IMR-90 (cell line): ENCODE measurements at regions not wholly inside any gene's neighbourhood (a gene's known extent, or its start where the extent isn't known, plus 50 kb on each side); places are given as distances from the start of the nearest gene placed in this dataset.

Experiments used
- ATAC-seq: fragments of 200-7000 bp; cut with Tn5 transposase; 2 replicates; pipeline ENCODE4 v1.9.1; 2020; ENCODE audit warnings: low read depth, mild to moderate bottlenecking, moderate library complexity
- BruUV-seq: library from RNA; stranded (reverse); fragments of 400-500 nt; replicated peaks from 2 replicates; lab custom pipeline; 2021; lab: Mats Ljungman, UMichigan
- CTCF ChIA-PET: fragments of 300-600 bp; formaldehyde crosslinking; extraction: SDS; loops from one replicate; lab custom pipeline; 2021; ENCODE audit warnings: antibody characterized with exemption; lab: Yijun Ruan, JAX
- POLR2A ChIA-PET: fragments of 300-600 bp; sonication (Branson Sonifier 250); formaldehyde crosslinking; loops from one replicate; lab custom pipeline; 2022; ENCODE audit warnings: antibody characterized with exemption; ENCODE audit not compliant: unreplicated experiment; lab: Charles Lee
- DNase-seq: peaks from one replicate; pipeline ENCODE4 v3.0.0; 2013
- H2AFZ ChIP-seq: replicated peaks from 2 replicates; pipeline ENCODE3; 2013; ENCODE audit warnings: low read length, mild to moderate bottlenecking; ENCODE audit not compliant: poor library complexity
- H2AK5ac ChIP-seq: 2 replicates; pipeline ENCODE4 v1.6.1; 2013; ENCODE audit warnings: low read depth, low read length, inconsistent platforms
- H2AK9ac ChIP-seq: replicated peaks from 2 replicates; pipeline ENCODE3; 2013; ENCODE audit warnings: mild to moderate bottlenecking, low read depth, low read length, moderate library complexity; ENCODE audit not compliant: poor library complexity
- H2BK120ac ChIP-seq: 2 replicates; pipeline ENCODE4 v1.6.1; 2013; ENCODE audit warnings: low read depth, low read length, inconsistent platforms
- H2BK15ac ChIP-seq: 3 replicates; pipeline ENCODE4 v1.6.1; 2013; ENCODE audit warnings: low read depth, low read length, inconsistent platforms
- H2BK20ac ChIP-seq: 2 replicates; pipeline ENCODE4 v1.6.1; 2013; ENCODE audit warnings: low read depth, mild to moderate bottlenecking, inconsistent platforms, low read length, moderate library complexity
- H2BK5ac ChIP-seq: 2 replicates; pipeline ENCODE4 v1.6.1; 2013; ENCODE audit warnings: mild to moderate bottlenecking, low read depth, low read length, inconsistent platforms; ENCODE audit not compliant: poor library complexity, severe bottlenecking
- H3K14ac ChIP-seq: replicated peaks from 2 replicates; pipeline ENCODE4 v1.6.1; 2013; ENCODE audit warnings: low read depth, low read length, inconsistent platforms
- H3K18ac ChIP-seq: 2 replicates; pipeline ENCODE4 v1.6.1; 2013; ENCODE audit warnings: low read depth, low read length, control low read depth
- H3K23ac ChIP-seq: 2 replicates; pipeline ENCODE4 v1.6.1; 2013; ENCODE audit warnings: low read depth, low read length, inconsistent platforms
- H3K27ac ChIP-seq: 2 replicates; pipeline ENCODE4 v1.5.1; 2013; ENCODE audit warnings: mild to moderate bottlenecking, control low read depth, low read length; ENCODE audit not compliant: insufficient read depth
- H3K27me3 ChIP-seq: 2 replicates; pipeline ENCODE4 v1.6.1; 2013; ENCODE audit warnings: low read length; ENCODE audit not compliant: control insufficient read depth, insufficient read depth
- H3K36me3 ChIP-seq: 2 replicates; pipeline ENCODE4 v1.6.1; 2013; ENCODE audit warnings: low read length, mixed read lengths; ENCODE audit not compliant: control insufficient read depth, insufficient read depth
- H3K4ac ChIP-seq: 2 replicates; pipeline ENCODE4 v1.6.1; 2013; ENCODE audit warnings: low read depth, low read length, inconsistent platforms
- H3K4me1 ChIP-seq: 2 replicates; pipeline ENCODE4 v1.6.1; 2013; ENCODE audit warnings: low read length, mixed read lengths; ENCODE audit not compliant: control insufficient read depth, insufficient read depth
- H3K4me2 ChIP-seq: 2 replicates; pipeline ENCODE4 v1.6.1; 2013; ENCODE audit warnings: low read depth, mild to moderate bottlenecking, control low read depth, low read length, moderate library complexity
- H3K4me3 ChIP-seq: 2 replicates; pipeline ENCODE4 v1.5.1; 2013; ENCODE audit warnings: low read depth, mild to moderate bottlenecking, control low read depth, low read length, moderate library complexity; ENCODE audit not compliant: insufficient read depth
- H3K56ac ChIP-seq: 2 replicates; pipeline ENCODE4 v1.6.1; 2013; ENCODE audit warnings: low read length, inconsistent platforms; ENCODE audit not compliant: insufficient read depth; ENCODE audit errors: extremely low read depth
- H3K79me1 ChIP-seq, 2 experiments: 2 replicates each; pipeline ENCODE4 v1.6.1; 2013; ENCODE audit warnings: low read length in 2 of 2, inconsistent platforms in 1 of 2, low read depth in 1 of 2
- H3K9ac ChIP-seq: 2 replicates; pipeline ENCODE4 v1.6.1; 2013; ENCODE audit warnings: low read depth, low read length, control low read depth
- H3K9me1 ChIP-seq: 2 replicates; pipeline ENCODE4 v1.6.1; 2013; ENCODE audit warnings: low read length, inconsistent platforms; ENCODE audit not compliant: insufficient read depth
- H3K9me3 ChIP-seq: 2 replicates; pipeline ENCODE4 v1.6.1; 2013; ENCODE audit warnings: low read length; ENCODE audit not compliant: control insufficient read depth, insufficient read depth
- H4K20me1 ChIP-seq: 2 replicates; pipeline ENCODE4 v1.6.1; 2013; ENCODE audit warnings: low read length, inconsistent platforms; ENCODE audit not compliant: insufficient read depth
- H4K5ac ChIP-seq: 2 replicates; pipeline ENCODE4 v1.6.1; 2013; ENCODE audit warnings: mild to moderate bottlenecking, low read depth, low read length, control low read depth
- H4K8ac ChIP-seq, 2 experiments: 2 replicates each; pipeline ENCODE4 v1.6.1; 2013; ENCODE audit warnings: low read depth in 2 of 2, low read length in 2 of 2, control low read depth in 1 of 2, inconsistent platforms in 1 of 2
- H4K91ac ChIP-seq: 2 replicates; pipeline ENCODE4 v1.6.1; 2013; ENCODE audit warnings: low read depth, low read length, inconsistent platforms; ENCODE audit not compliant: insufficient read depth
- BHLHE40 ChIP-seq: fragments of 150-350 bp; IDR thresholded peaks from 2 replicates; pipeline ENCODE4 v1.6.1; 2016; ENCODE audit warnings: mild to moderate bottlenecking, low read depth, low read length
- CEBPB ChIP-seq: IDR thresholded peaks from 2 replicates; pipeline ENCODE4 v1.6.1; 2012; ENCODE audit warnings: low read depth, low read length, improper control_type of control experiment
- FOS ChIP-seq: fragments of 150-350 bp; IDR thresholded peaks from 2 replicates; pipeline ENCODE4 v1.6.1; 2016; ENCODE audit warnings: low read depth, low read length
- MAFK ChIP-seq: IDR thresholded peaks from 2 replicates; pipeline ENCODE4 v1.6.1; 2012; ENCODE audit warnings: low read depth, low read length, improper control_type of control experiment
- MAZ ChIP-seq: IDR thresholded peaks from 2 replicates; pipeline ENCODE4 v1.6.1; 2012; ENCODE audit warnings: low read depth, mild to moderate bottlenecking, low read length, improper control_type of control experiment, moderate library complexity, borderline replicate concordance
- MXI1 ChIP-seq: IDR thresholded peaks from 2 replicates; pipeline ENCODE4 v1.6.1; 2012; ENCODE audit warnings: low read depth, mild to moderate bottlenecking, low read length, moderate library complexity, borderline replicate concordance
- NFE2L2 ChIP-seq: fragments of 150-350 bp; IDR thresholded peaks from 2 replicates; pipeline ENCODE4 v1.6.1; 2016; ENCODE audit warnings: low read depth, mild to moderate bottlenecking, low read length
- POLR2A ChIP-seq: IDR thresholded peaks from 2 replicates; pipeline ENCODE4 v1.6.1; 2012; ENCODE audit warnings: mild to moderate bottlenecking, low read depth, low read length
- RCOR1 ChIP-seq: IDR thresholded peaks from 2 replicates; pipeline ENCODE4 v1.6.1; 2012; ENCODE audit warnings: mild to moderate bottlenecking, low read length, improper control_type of control experiment; ENCODE audit not compliant: insufficient replicate concordance
- RFX5 ChIP-seq: IDR thresholded peaks from 2 replicates; pipeline ENCODE4 v1.8.0; 2012; ENCODE audit warnings: low read depth, mild to moderate bottlenecking, low read length, moderate library complexity
- SMC3 ChIP-seq: fragments of 150-350 bp; IDR thresholded peaks from 2 replicates; pipeline ENCODE4 v1.6.1; 2016; ENCODE audit warnings: low read depth, mild to moderate bottlenecking, antibody characterized with exemption, low read length, moderate library complexity
- WGBS, 2 experiments: methylation state at CpG; one replicate each; pipeline versions ENCODE4 v1.1.5 to v1.1.7; 2013; ENCODE audit warnings: missing lambda C conversion rate in 2 of 2; ENCODE audit not compliant: insufficient read length in 1 of 2; ENCODE audit errors: extremely low coverage in 2 of 2; 5-methylcytosine and 5-hydroxymethylcytosine counted together
- dilution Hi-C: fragments of 300-500 bp; cut with HindIII; formaldehyde crosslinking; loops from one replicate; pipeline ENCODE4 v1.14.3; 2018; ENCODE audit warnings: low sequenced_read_pairs; ENCODE audit not compliant: unreplicated experiment
- in situ Hi-C: fragments of 300-500 bp; cut with MboI; formaldehyde crosslinking; loops from 3 replicates; pipeline ENCODE4 v1.14.3; 2019; ENCODE audit warnings: low sequenced_read_pairs, inconsistent platforms, mixed read lengths
- intact Hi-C: fragments of 100-400 bp; cut with micrococcal nuclease; formaldehyde crosslinking; loops from 2 replicates; pipeline ENCODE4 v1.10.0; 2022
- TF ChIP-seq, protein P1 (sequence below): conservative IDR thresholded peaks from 2 replicates; pipeline ENCODE4 v1.5.1; 2012; ENCODE audit warnings: mild to moderate bottlenecking, low read depth, low read length, improper control_type of control experiment

DNA sequence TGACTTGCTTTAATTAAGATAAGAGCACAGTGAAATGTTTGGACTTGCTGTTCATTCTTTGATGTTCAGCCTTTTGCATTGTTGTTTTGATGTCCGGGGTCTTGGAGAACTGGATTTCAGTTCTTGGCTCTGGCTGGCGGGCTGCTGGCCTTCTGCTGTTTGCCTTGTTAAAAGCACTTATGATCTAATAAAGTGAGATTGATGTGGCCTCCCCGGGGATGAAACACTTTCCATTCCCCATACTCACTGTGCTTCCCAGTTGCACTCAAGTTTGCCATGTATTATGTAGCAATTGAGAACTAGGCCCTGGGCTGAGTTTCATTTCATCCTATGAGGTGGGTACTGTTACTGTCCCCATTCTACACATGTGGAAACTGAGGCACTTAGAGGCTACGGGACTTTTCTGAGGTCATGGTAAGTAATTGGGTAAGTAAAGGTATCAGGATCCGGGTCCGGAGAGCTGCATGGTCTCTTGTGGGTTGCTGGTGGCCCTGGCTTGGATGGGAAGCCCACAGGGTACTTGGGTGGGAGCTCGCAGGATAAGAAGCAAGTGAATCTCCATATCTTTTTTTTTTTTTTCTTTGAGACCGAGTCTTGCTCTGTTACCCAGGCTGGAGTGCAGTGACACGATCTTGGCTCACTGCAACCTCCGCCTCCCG, 127.7 kb upstream of the ZBTB40 start:
- 83% methylated on average over 1 of the region's 11 CpGs; no CpG with 5 or more reads in 1 of the 2 experiments for WGBS, 2 experiments
- TF ChIP-seq CEBPB (no peak), FOS (no peak), POLR2A (no peak), MXI1 (no peak), BHLHE40 (no peak), RCOR1 (no peak), NFE2L2 (no peak), SMC3 (no peak), MAFK (no peak), MAZ (no peak), RFX5 (no peak)
- TF ChIP-seq, protein P1, sequence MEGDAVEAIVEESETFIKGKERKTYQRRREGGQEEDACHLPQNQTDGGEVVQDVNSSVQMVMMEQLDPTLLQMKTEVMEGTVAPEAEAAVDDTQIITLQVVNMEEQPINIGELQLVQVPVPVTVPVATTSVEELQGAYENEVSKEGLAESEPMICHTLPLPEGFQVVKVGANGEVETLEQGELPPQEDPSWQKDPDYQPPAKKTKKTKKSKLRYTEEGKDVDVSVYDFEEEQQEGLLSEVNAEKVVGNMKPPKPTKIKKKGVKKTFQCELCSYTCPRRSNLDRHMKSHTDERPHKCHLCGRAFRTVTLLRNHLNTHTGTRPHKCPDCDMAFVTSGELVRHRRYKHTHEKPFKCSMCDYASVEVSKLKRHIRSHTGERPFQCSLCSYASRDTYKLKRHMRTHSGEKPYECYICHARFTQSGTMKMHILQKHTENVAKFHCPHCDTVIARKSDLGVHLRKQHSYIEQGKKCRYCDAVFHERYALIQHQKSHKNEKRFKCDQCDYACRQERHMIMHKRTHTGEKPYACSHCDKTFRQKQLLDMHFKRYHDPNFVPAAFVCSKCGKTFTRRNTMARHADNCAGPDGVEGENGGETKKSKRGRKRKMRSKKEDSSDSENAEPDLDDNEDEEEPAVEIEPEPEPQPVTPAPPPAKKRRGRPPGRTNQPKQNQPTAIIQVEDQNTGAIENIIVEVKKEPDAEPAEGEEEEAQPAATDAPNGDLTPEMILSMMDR: no peak
- H2BK15ac ChIP-seq: no peak overlapping the region
- no peak overlapping the region for H4K5ac ChIP-seq
- BruUV-seq: no TSS peak
- H3K18ac ChIP-seq: no peak overlapping the region
- no peak overlapping the region for H3K9ac ChIP-seq
- no peak overlapping the region for H2BK5ac ChIP-seq
- no peak overlapping the region for H2AK5ac ChIP-seq
- H4K91ac ChIP-seq: no peak overlapping the region
- no peak overlapping the region for H3K23ac ChIP-seq
- H4K20me1 ChIP-seq: no peaks in the 10 kb centered on the region
- no peaks in the 10 kb centered on the region for H3K4me1 ChIP-seq
- no peak overlapping the region for H4K8ac ChIP-seq
- H2BK120ac ChIP-seq: no peak overlapping the region
- ATAC-seq (no peak), DNase-seq (no peak)
- no peak overlapping the region for H3K27ac ChIP-seq
- no peak overlapping the region for H2AK9ac ChIP-seq
- CTCF ChIA-PET: no interaction called here
- H3K9me3 ChIP-seq: peaks cover 3% of the 10 kb centered on the region; the same call in 1 of the 2 replicates
- H3K56ac ChIP-seq: no peak overlapping the region
- H2BK20ac ChIP-seq: no peak overlapping the region
- dilution Hi-C loops: no loop called here
- intact Hi-C loops: no loop called here
- H3K14ac ChIP-seq: no peak overlapping the region
- no peaks in the 10 kb centered on the region for H3K79me1 ChIP-seq
- peaks cover 77% of the 10 kb centered on the region for H3K27me3 ChIP-seq
- H2AFZ ChIP-seq: no peak overlapping the region
- no peak overlapping the region for H3K4me3 ChIP-seq
- no peaks in the 10 kb centered on the region for H3K36me3 ChIP-seq
- POLR2A ChIA-PET: no interaction called here
- no peak overlapping the region for H3K4ac ChIP-seq
- no peaks in the 10 kb centered on the region for H3K9me1 ChIP-seq
- in situ Hi-C loops: no loop called here
- H3K4me2 ChIP-seq: no peak overlapping the region
